Stimulated activated CD8-positive, alpha-beta memory T cell treated with anti-CD3 and anti-CD28 coated beads, Interleukin-4, amount 100 ng/mL, for 48 hours (primary cell): ENCODE measurements at regions not wholly inside any gene's neighbourhood (a gene's known extent, or its start where the extent isn't known, plus 50 kb on each side); places are given as distances from the start of the nearest gene placed in this dataset.
"Not testable (repeated sequence)": the region's sequence is repeated elsewhere in the genome, so short reads cannot be mapped to it uniquely, and the experiment has no call there.

ENCODE experiments used
- DNase-seq: peaks from one replicate; pipeline ENCODE4 v3.0.0-alpha.2; 2020

DNA sequence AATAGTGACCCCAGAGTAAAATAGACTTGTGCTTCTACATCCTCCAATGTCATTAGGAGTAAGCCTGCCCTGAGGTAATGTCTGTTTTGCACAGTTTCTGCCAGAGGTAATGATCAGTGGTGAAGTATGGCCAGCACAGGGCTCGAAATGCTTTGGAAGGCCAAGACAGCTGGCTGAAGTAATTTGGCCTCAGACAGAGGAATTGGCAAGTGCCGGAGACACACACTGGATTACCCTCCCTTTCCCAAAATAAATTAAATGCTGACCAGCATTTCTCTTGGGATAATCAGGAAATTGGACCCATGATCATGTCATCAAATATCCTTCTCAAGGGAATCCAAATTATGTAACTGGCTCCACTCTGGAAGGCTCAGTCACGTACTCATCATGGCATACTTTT is 379.0 kb upstream of the CHST9 start:
- DNase-seq = no peak

DNA sequence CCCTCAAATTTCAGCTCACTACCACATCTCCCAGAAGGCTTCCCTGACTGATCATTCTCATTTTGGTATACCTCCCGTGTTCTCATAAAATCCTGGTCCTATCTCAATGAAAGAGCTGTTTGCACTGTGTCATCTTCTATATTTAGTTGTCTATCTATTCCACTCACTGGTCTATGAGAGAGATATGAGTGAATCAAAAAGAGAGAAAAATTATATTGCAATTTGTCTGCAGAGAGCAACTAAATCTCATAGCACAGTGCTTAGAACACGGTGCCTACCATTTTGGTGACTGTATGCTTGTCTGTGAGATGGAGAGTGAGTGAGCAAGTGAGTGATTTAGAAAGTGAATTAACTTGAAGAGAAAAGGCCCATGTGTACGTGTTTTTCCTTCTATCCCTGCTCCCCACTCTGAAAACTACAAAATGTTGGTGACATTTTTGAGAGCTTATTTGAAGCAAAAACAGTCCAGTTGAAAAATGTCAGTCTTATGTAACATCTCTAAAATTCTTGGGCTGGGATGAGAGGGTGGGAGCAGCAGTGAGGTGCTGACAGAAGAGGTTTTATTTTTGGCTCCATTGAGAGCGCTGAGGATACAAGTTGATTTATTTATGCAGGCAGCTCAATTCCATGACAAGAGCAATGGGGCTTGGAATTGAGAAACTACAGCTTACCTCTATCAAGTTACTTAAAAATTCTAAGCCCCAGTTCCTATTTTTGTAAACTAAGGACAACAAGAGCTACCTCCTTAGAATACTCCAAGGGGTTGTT is 373.5 kb upstream of the CHST9 start:
- no peak for DNase-seq

DNA sequence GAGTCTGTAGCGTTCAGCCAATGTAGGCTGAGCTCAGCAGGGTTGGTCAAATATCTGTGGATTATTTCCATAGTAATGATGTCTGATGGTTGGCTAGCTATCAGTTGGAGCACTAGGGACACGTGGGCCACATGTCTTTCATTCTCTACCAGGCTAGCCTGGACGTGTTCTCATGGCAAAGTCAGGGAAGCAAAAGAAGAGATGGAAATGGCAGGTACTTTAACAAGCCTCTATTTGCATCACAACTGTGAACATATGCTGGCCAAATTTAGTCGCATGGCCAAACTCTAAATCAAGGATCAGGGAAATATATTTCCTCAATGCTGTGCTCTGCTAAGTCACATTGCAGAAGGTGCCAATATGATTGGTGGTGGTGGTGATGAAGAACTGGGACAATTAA is 371.6 kb upstream of the CHST9 start:
- no peak for DNase-seq

DNA sequence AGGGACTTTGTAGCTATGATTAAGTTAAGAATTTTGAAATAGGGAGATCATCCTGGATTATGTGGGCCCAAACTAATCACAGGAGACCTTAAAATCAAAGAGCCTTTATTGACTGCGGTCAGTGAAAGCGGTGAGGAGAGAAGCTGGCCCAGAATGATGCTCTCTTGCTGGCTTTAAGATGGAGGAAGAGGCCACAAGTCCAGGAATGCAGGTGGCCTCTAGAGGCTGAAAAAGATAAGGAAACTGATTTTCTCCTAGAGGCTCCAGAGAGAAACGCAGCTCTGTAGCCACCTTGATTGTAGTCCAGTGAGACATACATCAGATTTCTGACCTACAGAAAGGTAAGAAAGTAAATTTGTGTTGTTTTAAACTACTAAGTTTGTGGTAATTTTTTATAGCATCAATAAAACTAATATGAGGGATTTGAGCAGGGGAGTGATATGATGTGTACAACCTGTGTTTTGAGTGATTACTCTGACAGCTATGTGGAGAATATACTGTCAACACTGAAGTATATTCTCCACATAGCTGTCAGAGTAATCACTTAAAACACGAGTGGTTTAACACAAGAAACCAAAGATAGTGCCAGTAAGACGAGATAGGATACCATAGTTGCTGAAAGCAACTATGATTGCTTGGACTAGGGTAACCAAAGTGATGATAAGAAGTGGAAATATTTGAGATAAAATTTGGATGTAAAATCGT is 364.4 kb upstream of the CHST9 start:
- no peak for DNase-seq

DNA sequence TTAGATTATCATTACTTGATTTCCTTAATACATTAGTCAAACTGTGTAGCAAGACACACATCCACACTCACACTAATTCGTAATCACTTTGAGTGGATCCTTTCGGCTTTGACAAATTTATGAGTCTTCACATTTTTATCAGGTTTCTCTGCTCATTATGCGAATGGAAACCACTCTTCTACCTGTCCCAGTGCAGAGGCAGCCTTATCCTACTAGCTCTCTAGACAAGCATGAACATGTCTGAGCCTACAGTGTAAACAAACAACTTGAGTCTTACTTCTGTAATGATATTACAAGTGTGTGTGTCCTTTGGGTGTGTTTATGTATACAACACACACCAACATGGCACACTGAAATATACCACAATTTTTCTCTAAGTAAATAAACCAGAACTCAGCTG is 361.9 kb upstream of the CHST9 start:
- DNase-seq = no peak

DNA sequence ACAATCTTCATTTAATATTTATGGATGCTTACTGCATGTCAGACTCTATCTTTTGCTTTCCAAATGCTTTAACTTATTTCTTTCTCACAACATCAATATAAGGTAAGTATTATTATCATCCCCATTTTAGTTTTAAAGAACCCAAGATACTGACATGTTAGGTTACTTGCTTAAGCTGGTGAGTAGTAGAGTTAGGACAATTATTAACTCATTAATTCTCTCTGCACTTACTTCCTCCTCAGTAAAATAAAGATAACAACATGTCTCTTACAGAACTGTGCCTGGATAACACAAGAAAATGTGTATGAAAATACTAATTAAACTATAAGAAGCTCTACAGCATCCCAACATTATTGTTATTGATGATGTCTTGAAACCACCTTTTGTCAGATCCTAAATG is 359.1 kb upstream of the CHST9 start:
- no peak for DNase-seq

DNA sequence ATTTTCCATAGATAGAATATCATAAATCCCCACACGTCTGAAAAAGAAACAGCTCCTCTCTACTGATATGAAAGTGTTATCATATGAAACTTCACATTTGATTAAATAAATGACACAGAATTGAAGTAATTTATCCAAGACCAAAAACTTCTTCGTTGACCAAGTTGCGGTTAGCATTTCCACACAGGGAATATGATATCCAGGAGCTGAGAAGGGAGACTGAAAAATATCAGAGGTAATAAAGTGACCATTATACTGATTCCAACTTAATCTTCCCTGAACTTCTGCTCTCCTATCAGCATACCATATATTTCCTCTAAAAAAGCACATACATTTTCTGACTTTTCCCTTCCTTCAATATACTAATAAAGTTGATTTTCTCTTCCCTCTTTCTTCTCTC is 356.2 kb upstream of the CHST9 start:
- DNase-seq = no peak

DNA sequence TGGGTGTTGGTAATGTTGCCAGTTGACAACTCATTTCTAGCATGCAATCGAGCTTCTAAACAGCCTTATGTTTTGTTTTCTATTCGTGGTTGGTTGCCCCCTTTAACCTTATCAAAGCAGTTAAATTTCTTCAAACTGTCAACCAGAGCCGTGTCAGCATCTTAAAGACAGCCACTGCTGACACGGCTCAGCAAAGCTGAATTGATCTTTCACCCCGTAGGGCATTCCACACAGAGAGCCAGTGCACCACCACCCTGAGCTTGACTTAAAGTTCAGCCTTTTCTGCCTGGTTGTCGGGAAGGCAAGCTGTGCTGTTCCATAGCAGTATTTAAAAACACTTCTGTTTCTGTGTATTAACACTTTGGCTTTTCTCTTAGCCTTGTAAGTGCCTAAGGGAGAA is 355.0 kb upstream of the CHST9 start:
- no peak for DNase-seq

DNA sequence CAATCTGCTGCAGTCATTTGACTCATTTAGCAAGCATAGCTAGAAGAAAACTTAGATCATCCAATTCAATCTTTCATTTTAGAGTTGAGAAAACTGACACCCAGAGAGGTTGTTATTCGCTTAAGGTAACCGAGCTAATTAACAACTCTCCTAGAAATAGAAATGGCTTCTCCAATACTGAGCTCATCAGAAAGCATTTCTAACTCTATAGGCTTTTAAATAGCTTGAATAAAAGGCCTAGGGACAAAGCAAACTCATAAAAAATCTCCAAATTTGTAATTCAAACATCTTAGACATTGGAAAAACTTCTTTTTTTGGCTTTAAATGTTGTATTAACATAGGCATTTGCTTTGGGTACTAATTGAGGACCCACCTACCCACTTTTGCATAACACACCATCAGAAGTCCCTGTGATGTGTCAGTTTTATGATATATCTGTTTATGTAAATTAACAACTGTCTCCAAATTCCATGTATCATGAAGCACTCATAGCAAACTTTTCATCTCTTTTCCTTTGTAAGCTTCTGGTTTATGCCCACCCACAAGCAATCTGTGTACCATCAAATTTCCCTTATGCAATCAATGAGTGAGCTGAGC is 343.9 kb upstream of the CHST9 start:
- DNase-seq = no peak

DNA sequence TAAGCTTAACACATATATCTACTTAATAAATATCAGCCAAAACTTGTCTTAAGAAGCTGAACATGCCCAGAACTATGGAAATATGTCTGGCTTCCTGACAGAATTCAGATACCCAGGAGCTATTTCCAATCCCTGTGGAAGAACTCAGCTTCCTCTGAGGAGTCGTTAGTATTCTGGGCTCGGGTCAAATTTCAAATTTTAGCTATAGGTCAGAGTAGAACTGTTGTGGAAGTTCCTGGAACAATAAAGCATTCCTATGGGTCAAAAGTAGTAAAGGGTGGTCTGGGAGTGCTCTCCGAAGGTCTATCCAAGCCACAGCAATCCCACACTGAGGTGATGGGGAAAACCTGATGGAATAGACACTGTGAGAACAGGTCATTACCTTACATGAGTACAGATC is 342.7 kb upstream of the CHST9 start:
- no peak for DNase-seq

DNA sequence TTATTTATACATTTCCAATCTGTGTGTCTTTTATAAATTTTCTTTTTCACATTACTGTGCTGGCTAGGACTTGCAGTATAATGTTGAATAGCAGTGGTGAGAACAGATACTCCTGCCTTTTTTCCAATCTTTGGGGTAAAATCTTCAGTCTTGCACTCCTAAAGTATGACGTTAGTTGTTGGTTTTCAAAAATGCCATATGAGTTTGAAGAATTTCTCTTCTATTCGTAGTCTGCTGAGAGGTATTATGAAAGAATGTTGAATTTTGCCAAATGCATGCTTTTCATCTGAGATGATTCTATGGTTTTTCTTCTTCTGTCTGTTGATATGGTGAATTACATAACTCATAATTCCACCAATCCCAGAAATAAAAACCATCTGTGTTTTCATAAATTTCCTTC is 335.3 kb upstream of the CHST9 start:
- DNase-seq = no peak

DNA sequence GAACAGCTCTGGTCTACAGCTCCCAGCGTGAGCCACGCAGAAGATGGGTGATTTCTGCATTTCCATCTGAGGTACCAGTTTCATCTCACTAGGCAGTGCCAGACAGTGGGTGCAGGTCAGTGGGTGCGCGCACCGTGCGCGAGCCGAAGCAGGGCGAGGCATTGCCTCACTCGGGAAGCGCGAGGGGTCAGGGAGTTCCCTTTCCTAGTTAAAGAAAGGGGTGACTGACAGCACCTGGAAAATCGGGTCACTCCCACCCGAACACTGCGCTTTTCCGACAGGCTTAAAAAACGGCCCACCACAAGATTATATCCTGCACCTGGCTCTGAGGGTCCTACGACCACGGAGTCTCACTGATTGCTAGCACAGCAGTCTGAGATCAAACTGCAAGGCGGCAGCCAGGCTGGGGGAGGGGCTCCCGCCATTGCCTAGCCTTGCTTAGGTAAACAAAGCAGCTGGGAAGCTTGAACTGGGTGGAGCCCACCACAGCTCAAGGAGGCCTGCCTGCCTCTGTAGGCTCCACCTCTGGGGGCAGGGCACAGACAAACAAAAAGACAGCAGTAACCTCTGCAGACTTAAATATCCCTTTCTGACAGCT is 325.0 kb upstream of the CHST9 start:
- not testable (repeated sequence) for DNase-seq

DNA sequence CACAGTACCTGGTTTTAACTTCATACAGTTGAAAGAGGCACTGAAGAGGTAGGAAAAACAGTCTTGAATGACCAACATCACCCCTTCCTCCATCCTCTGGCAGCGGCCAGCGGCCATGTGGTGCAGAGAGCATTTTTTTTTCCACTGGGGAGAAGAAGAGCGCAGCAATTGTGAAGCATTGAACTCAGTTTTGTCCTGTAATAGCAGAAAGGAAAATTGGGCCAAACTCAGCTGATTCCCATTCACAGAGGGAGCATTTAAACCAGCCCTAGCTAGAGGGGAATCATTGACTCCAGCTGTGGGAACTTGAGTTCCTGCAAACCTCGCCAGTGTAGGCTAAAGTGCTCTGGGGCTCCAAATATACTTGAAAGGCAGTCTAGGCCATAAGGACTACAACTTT is 316.6 kb upstream of the CHST9 start:
- no peak for DNase-seq

DNA sequence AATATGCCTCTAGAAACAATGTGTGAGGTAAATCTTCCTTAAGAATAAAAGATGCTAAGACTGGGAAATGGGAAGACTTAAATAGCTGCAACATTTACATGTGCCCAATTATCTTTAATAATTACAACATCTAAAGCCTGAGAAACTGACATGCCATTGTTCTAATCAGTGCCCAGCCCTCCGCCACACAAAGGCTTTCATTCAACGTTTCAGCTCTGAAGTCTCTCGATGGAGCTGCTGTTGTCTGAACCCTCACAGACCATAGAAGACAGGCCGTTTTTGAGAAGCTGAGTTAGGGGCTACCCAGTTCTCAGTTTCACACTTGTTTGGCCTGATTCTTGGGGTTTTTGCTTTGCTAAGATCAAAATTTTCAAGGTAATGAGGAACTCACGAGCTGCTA is 315.4 kb upstream of the CHST9 start:
- no peak for DNase-seq

DNA sequence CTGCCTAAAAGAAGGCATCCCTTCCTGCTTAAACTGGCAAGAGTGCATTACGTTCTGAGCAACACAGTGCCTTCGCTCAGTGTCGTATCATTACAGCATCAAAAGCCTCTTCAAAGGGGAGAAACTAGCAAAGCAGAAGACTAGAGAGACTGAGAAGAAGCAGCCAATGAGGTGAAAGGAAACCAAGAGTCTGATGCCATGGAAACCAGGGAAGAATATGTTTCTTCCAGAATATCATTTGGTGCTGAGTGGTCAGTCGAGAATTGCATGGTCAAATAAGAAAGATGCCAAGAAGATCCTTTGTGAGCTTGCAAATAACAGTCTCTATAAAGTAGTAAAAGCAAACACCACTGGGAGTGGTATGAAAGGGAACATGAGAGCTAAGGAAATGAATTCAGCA is 312.1 kb upstream of the CHST9 start:
- DNase-seq = no peak

DNA sequence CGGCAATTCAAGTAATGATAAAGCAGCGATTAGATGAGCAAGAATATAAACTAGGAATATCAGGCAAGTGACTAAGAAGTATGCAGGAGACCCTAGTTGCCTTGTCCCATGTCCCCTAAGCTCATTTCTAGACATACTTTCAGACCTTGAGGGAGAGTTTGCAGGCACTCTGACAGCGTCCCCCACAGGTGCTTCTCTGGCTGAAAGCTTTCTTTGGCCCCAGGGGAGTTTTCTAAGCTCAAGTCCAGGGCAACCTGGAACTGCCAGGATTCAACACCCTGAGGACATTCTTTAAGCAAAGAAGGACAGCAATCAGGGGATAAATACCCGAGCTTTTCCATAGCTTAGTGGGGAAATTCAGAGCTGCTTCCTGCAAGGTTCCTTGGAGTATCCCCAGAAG is 308.1 kb upstream of the CHST9 start:
- no peak for DNase-seq

DNA sequence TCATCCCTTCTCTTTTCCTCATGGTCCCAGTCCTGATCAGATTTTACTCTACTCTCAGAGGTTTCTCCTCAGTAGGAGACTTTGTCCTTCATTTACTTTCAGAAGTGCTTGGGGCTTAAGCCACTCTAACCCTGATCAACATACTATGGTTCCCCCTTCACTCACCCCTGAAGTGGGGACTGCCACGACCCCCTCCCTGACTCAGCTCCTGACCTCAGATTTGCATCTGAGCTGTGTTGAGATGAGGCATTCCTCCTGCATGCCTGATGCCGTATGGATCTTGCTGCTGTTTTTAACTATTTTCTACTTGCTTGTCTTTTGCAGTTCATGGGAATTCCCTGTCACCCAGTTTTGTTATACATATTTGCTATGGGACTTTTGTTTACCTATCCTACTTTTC is 306.7 kb upstream of the CHST9 start:
- no peak for DNase-seq

DNA sequence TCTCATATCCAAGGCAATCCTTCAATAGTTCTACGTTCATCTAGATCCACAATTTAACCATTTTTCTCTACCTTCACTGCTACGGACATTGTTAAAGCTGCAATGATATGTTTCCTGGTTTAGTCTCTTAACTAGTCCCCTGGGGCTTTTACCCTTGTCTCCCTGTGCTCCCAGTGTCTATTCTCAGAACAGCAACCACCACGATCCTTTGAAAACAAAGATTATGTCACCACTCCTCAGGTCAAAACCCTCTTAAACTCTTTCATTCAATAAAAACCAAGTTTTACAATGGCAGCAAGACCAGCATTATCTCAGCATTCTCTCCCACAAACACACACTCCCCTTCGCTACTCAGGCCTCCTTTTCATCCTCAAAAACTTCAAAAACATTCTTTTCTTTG is 298.2 kb upstream of the CHST9 start:
- no peak for DNase-seq

DNA sequence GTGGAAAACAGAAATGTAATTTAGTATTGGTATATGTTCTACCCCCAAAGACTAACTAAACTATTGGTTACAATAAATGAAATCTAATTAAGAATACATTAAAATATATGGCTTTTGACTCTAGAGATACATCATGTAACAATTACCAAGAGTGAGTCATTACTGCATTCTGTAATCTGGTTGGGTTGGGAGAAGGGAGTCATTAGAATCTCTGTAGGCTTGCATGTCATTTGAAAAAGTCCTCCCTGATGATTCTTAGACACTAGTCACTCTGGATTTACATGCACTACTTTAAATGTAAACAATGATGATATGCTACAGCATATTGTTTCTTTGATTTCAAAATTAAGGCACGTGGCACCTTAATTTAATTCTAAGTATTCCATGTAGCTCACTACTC is 293.4 kb upstream of the CHST9 start:
- DNase-seq = no peak

DNA sequence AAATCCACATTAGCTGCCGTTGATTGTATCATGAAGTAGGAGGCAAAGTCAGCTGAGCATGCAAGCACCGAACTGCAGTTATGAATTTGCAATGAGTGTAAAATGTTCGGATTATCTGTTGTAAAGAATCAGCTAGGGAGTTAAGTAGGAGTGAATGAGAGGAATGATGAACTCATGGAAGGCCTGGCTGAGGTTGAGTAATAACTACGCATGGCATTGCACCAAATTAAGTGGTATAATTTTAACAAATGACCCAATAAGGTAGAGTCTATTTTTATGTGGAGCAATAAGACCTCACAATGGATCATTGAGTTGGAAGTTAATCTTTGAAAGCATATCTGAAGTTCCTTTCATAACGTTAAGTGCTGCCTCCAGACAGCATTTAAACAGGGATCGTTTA is 288.2 kb upstream of the CHST9 start:
- DNase-seq = no peak

DNA sequence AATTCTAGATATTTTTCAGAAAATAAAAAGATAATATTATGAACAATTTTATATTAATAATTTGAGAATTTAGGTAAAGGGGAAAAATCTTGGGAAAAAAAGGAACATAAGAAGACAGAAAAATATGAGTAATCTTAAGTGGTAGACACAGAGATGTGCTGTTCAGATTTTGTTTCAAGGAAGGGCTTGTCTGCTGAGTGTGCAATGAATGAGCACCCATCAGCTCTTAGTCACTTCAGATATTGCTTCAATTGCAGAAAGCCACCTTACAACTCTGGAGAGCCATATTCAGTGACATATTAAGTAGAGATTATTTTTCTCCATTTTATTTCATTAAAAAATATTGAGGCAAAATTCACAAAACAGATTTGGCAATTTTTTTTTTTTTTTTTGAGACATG is 282.0 kb upstream of the CHST9 start:
- DNase-seq = no peak

DNA sequence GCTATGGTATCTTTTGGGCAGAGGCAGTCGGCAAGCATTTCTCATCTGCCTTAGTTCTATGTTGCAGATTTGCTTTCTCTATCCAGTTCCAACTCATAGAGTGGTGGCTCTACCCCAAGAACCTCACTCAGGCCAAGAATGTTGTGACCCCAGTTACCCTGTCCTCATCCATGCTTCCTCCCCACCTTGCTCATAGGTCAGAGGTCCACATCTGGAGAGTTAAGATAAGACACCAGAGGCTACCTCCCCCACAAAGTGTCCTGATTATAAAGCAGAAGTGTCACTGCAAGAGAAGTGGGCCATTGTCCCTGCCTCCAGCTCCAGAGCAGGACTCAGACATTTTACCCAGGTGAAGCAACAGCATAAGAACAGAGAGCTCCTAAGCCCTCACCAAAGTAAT is 276.8 kb upstream of the CHST9 start:
- DNase-seq = no peak

DNA sequence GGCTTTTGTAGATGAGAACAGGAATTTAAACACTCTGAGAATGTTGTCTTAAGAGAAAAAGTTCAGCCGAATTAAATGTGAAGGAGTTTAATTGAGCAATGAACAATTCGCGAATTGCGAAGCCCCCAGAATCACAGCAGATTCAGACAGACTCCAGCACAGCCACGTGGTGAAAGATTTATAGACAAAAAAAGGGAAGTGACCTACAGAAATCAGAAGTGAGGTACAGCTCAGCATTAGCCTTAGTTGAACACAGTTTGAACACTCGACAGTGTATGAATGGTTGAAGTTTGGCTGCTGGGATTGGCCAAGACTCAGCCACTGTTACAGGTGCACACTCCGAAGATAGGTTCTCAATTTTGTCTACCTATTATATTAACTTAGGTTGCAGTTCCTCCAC is 264.0 kb upstream of the CHST9 start:
- no peak for DNase-seq

DNA sequence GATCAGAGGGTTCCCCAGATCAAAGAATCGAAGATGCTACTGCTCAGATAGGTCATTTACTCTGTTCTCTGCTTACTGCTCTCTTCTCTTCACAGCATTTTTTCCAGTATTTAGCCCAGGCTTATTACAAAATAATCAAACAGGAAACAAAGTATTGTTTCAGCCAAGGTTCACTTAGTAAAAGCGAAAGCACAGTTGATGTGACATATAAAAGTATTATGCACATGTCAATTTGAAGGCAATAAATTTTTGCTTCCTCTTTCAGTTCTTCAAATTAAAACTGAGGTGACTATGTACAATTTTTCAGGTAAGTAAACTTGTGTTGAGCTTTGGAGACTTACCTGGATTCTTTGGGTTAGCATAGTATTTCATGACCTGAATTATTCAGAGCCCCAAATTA is 262.8 kb upstream of the CHST9 start:
- DNase-seq = no peak
